Ovary (tissue), 3 donors: ENCODE measurements at regions not wholly inside any gene's neighbourhood (a gene's known extent, or its start where the extent isn't known, plus 50 kb on each side); places are given as distances from the start of the nearest gene placed in this dataset.
"Not testable (repeated sequence)": the region's sequence is repeated elsewhere in the genome, so short reads cannot be mapped to it uniquely, and the experiment has no call there.

Source experiments
- EP300 ChIP-seq: sonication (generic); formaldehyde crosslinking; IDR thresholded peaks from one replicate; pipeline ENCODE4 v1.6.1; 2017; ENCODE audit warnings: antibody characterized with exemption
- TF ChIP-seq, protein P1 (sequence below), 3 donors: fragments of 450-650 bp in 2 of 3; fragments of 200-600 bp in 1 of 3; IDR thresholded peaks; one replicate each; pipeline versions ENCODE4 v1.5.1 to v1.8.0; 2016 to 2022; ENCODE audit warnings: antibody characterized with exemption in 3 of 3, mild to moderate bottlenecking in 1 of 3
- donor health status: DM: no; HTN: no; CAD: no.

DNA sequence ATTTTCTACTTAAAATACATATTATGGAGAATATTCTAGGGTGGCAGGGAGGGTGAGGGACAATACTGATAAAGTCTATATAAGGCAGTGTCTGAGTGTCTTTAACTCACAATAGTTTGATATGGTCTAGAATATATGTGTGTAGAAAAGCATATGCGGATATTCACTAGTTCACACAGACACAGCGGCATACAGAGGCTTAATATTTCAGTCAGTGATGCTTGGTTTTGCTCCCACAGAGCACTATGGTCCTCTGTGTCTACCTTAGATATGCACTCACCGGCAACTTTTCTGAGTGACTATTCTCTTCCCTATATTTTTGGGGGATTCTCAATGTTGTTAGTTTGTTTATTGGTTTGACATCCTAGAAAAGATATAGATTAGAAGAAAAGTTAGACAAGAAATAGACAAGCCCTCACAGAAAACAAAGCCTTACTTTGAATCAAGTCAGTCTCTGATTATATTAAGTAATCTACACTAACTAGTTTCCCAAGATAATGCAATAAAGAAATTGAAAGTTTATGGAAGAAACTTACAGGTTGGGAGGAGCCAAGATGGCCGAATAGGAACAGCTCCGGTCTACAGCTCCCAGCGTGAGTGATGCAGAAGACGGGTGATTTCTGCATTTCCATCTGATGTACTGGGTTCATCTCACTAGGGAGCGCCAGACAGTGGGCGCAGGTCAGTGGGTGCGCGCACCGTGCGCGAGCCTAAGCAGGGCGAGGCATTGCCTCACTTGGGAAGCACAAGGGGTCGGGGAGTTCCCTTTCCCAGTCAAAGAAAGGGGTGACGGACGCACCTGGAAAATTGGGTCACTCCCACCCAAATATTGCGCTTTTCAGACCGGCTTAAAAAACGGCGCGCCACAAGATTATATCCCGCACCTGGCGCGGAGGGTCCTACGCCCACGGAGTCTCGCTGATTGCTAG, 578.4 kb upstream of the FOXG1 start:
- TF ChIP-seq, protein P1, sequence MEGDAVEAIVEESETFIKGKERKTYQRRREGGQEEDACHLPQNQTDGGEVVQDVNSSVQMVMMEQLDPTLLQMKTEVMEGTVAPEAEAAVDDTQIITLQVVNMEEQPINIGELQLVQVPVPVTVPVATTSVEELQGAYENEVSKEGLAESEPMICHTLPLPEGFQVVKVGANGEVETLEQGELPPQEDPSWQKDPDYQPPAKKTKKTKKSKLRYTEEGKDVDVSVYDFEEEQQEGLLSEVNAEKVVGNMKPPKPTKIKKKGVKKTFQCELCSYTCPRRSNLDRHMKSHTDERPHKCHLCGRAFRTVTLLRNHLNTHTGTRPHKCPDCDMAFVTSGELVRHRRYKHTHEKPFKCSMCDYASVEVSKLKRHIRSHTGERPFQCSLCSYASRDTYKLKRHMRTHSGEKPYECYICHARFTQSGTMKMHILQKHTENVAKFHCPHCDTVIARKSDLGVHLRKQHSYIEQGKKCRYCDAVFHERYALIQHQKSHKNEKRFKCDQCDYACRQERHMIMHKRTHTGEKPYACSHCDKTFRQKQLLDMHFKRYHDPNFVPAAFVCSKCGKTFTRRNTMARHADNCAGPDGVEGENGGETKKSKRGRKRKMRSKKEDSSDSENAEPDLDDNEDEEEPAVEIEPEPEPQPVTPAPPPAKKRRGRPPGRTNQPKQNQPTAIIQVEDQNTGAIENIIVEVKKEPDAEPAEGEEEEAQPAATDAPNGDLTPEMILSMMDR (IDR thresholded peaks at IDR 0.05): not testable (repeated sequence)
- TF ChIP-seq EP300: not testable (repeated sequence)
